ENCODE measurements at regions not wholly inside any gene's neighbourhood (a gene's known extent, or its start where the extent isn't known, plus 50 kb on each side); places are given as distances from the start of the nearest gene placed in this dataset.

GRCh38 chr14:58824106-58824505 lies 186.3 kb downstream of the DACT1 start:
- TF ChIP-seq SRF (IDR thresholded peaks at IDR 0.05; ENCODE audit: low read depth) (no peak), EZH2phosphoT487 (IDR thresholded peaks at IDR 0.05; ENCODE audit: borderline replicate concordance) (no peak), CTCF (IDR thresholded peaks at IDR 0.05 in 2 of 3, conservative IDR thresholded peaks at IDR 0.05 in 1 of 3; ENCODE audit: borderline replicate concordance in 1 of 3, insufficient read depth in 1 of 3, low read depth in 2 of 3, low read length in 2 of 3) (no peak), CEBPB (IDR thresholded peaks at IDR 0.05; ENCODE audit: low read depth) (no peak), CBX3 (IDR thresholded peaks at IDR 0.05; ENCODE audit: low read depth) (no peak), ZBTB33 (IDR thresholded peaks at IDR 0.05; ENCODE audit: extremely low read depth, insufficient replicate concordance, low read length) (no peak), REST (IDR thresholded peaks at IDR 0.05; ENCODE audit: low read depth) (no peak)
